Neural cell (in vitro differentiated cells): ENCODE measurements at regions not wholly inside any gene's neighbourhood (a gene's known extent, or its start where the extent isn't known, plus 50 kb on each side); places are given as distances from the start of the nearest gene placed in this dataset.

Experiments used
- H2AFZ ChIP-seq: fragments of 200-600, 300-800 bp; sonication (generic), shearing (Covaris generic); 2 replicates; pipeline ENCODE4 v1.6.0; 2014; ENCODE audit warnings: low read depth, mild to moderate bottlenecking, antibody characterized with exemption, low read length, moderate library complexity
- H3F3A ChIP-seq: fragments of 200-600 bp; shearing (Covaris generic); 2 replicates; pipeline ENCODE4 v1.6.1; 2016; ENCODE audit warnings: mild to moderate bottlenecking, moderate library complexity, mixed read lengths, antibody characterized with exemption, low read length; ENCODE audit not compliant: insufficient read depth, poor library complexity, severe bottlenecking
- H3K27ac ChIP-seq: fragments of 200-600, 300-800 bp; sonication (generic), shearing (Covaris generic); 2 replicates; pipeline ENCODE4 v1.5.1; 2014; ENCODE audit warnings: mild to moderate bottlenecking, low read length, moderate library complexity
- H3K27me3 ChIP-seq: fragments of 300-800, 200-600 bp; sonication (generic), shearing (Covaris generic); 2 replicates; pipeline ENCODE4 v1.6.0; 2014; ENCODE audit warnings: mild to moderate bottlenecking, low read depth, low read length, moderate library complexity; ENCODE audit not compliant: insufficient read depth
- H3K36me3 ChIP-seq: fragments of 300-800, 200-600 bp; sonication (generic), shearing (Covaris generic); 2 replicates; pipeline ENCODE4 v1.5.1; 2014; ENCODE audit warnings: mild to moderate bottlenecking, antibody characterized with exemption, low read length, moderate library complexity; ENCODE audit not compliant: insufficient read depth
- H3K4me2 ChIP-seq: fragments of 300-800, 200-600 bp; sonication (generic), shearing (Covaris generic); 2 replicates; pipeline ENCODE4 v1.6.0; 2014; ENCODE audit warnings: mild to moderate bottlenecking, low read length
- H3K4me3 ChIP-seq: fragments of 300-800, 200-600 bp; sonication (generic), shearing (Covaris generic); 2 replicates; pipeline ENCODE4 v1.5.1; 2014; ENCODE audit warnings: mild to moderate bottlenecking, low read length, moderate library complexity
- H3K79me2 ChIP-seq: fragments of 200-600 bp; shearing (Covaris generic); replicated peaks from 2 replicates; pipeline ENCODE4 v1.6.0; 2014; ENCODE audit warnings: mild to moderate bottlenecking, low read length, moderate library complexity; ENCODE audit not compliant: insufficient read depth
- H3K9ac ChIP-seq: fragments of 300-800, 200-600 bp; sonication (generic), shearing (Covaris generic); 2 replicates; pipeline ENCODE4 v1.6.1; 2016; ENCODE audit warnings: mild to moderate bottlenecking, low read length, mixed read lengths
- H3K9me2 ChIP-seq: fragments of 200-600 bp; shearing (Covaris generic); 2 replicates; pipeline ENCODE4 v1.6.1; 2016; ENCODE audit warnings: mild to moderate bottlenecking, low read length, mixed read lengths; ENCODE audit not compliant: insufficient read depth
- H3K9me3 ChIP-seq: fragments of 200-600, 300-800 bp; sonication (generic), shearing (Covaris generic); 2 replicates; pipeline ENCODE4 v1.6.1; 2016; ENCODE audit warnings: mild to moderate bottlenecking, mixed run types, low read length, moderate library complexity, mixed read lengths
- H4K20me1 ChIP-seq: fragments of 200-600 bp; shearing (Covaris generic); 2 replicates; pipeline ENCODE4 v1.6.1; 2016; ENCODE audit warnings: mild to moderate bottlenecking, mixed run types; ENCODE audit not compliant: insufficient read depth
- EP300 ChIP-seq: fragments of 450-650 bp; conservative IDR thresholded peaks from 2 replicates; pipeline ENCODE4 v1.6.1; 2014; ENCODE audit warnings: antibody characterized with exemption, mild to moderate bottlenecking, moderate library complexity; ENCODE audit not compliant: poor library complexity, severe bottlenecking
- EZH2 ChIP-seq: fragments of 200-600, 300-800 bp; shearing (Covaris generic), sonication (generic); IDR thresholded peaks from 2 replicates; pipeline ENCODE4 v1.6.1; 2014; ENCODE audit warnings: antibody characterized with exemption, low read length, borderline replicate concordance, mild to moderate bottlenecking; ENCODE audit not compliant: insufficient read depth, poor library complexity, severe bottlenecking
- MXI1 ChIP-seq: fragments of 450-650 bp; conservative IDR thresholded peaks from 2 replicates; pipeline ENCODE4 v1.6.1; 2014; ENCODE audit warnings: antibody characterized with exemption, mild to moderate bottlenecking; ENCODE audit not compliant: poor library complexity, severe bottlenecking
- POLR2AphosphoS5 ChIP-seq: IDR thresholded peaks from 2 replicates; pipeline ENCODE4 v1.6.1; 2012
- RAD21 ChIP-seq: fragments of 450-650 bp; conservative IDR thresholded peaks from 2 replicates; pipeline ENCODE4 v1.6.1; 2014; ENCODE audit warnings: antibody characterized with exemption, mild to moderate bottlenecking, moderate library complexity
- SMC3 ChIP-seq: fragments of 450-650 bp; conservative IDR thresholded peaks from 2 replicates; pipeline ENCODE4 v1.6.1; 2014; ENCODE audit warnings: antibody characterized with exemption, mild to moderate bottlenecking, moderate library complexity; ENCODE audit not compliant: poor library complexity
- TAF1 ChIP-seq: IDR thresholded peaks from 2 replicates; pipeline ENCODE4 v1.6.1; 2012; ENCODE audit warnings: low read depth
- TF ChIP-seq, protein P1 (sequence below): IDR thresholded peaks from 2 replicates; pipeline ENCODE4 v1.6.1; 2012; ENCODE audit warnings: borderline replicate concordance
- TF ChIP-seq, protein P2 (sequence below): fragments of 450-650 bp; IDR thresholded peaks from 2 replicates; pipeline ENCODE4 v1.5.1; 2014; ENCODE audit warnings: antibody characterized with exemption, mild to moderate bottlenecking, moderate library complexity; ENCODE audit not compliant: poor library complexity, severe bottlenecking

DNA sequence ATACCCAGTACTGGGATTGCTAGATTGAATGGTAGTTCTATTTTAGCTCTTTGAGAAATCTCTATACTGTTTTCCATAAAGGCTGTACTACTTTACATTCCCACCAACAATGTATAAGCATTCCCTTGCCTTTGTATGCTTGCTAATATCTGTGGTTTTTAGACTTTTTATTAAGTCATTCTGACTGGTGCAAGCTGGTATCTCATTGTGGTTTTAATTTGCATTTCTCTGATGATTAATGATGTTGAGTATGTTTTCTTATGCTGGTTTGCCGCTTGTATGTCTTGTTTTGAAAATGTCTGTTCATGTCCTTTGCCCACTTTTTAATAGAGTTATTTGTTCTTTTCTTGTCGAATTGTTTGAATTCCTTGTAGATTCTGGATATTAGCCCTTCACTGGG, 512.7 kb upstream of the PAPPA start:
- Histone ChIP-seq H3K36me3 (no peaks in the 10 kb centered on the region), H3K27ac (no peak overlapping the region), H3K79me2 (no peaks in the 10 kb centered on the region), H3K9ac (no peak overlapping the region), H3F3A (no peaks in the 10 kb centered on the region), H3K27me3 (no peaks in the 10 kb centered on the region), H3K4me3 (no peak overlapping the region), H3K9me2 (no peaks in the 10 kb centered on the region), H4K20me1 (no peaks in the 10 kb centered on the region), H3K4me2 (no peak overlapping the region), H2AFZ (no peak overlapping the region), H3K9me3 (no peaks in the 10 kb centered on the region)
- TF ChIP-seq MXI1 (no peak), EP300 (no peak), TAF1 (no peak), EZH2 (no peak), POLR2AphosphoS5 (no peak), SMC3 (no peak), RAD21 (no peak)
- TF ChIP-seq, protein P1, sequence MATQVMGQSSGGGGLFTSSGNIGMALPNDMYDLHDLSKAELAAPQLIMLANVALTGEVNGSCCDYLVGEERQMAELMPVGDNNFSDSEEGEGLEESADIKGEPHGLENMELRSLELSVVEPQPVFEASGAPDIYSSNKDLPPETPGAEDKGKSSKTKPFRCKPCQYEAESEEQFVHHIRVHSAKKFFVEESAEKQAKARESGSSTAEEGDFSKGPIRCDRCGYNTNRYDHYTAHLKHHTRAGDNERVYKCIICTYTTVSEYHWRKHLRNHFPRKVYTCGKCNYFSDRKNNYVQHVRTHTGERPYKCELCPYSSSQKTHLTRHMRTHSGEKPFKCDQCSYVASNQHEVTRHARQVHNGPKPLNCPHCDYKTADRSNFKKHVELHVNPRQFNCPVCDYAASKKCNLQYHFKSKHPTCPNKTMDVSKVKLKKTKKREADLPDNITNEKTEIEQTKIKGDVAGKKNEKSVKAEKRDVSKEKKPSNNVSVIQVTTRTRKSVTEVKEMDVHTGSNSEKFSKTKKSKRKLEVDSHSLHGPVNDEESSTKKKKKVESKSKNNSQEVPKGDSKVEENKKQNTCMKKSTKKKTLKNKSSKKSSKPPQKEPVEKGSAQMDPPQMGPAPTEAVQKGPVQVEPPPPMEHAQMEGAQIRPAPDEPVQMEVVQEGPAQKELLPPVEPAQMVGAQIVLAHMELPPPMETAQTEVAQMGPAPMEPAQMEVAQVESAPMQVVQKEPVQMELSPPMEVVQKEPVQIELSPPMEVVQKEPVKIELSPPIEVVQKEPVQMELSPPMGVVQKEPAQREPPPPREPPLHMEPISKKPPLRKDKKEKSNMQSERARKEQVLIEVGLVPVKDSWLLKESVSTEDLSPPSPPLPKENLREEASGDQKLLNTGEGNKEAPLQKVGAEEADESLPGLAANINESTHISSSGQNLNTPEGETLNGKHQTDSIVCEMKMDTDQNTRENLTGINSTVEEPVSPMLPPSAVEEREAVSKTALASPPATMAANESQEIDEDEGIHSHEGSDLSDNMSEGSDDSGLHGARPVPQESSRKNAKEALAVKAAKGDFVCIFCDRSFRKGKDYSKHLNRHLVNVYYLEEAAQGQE = no peak
- TF ChIP-seq, protein P2, sequence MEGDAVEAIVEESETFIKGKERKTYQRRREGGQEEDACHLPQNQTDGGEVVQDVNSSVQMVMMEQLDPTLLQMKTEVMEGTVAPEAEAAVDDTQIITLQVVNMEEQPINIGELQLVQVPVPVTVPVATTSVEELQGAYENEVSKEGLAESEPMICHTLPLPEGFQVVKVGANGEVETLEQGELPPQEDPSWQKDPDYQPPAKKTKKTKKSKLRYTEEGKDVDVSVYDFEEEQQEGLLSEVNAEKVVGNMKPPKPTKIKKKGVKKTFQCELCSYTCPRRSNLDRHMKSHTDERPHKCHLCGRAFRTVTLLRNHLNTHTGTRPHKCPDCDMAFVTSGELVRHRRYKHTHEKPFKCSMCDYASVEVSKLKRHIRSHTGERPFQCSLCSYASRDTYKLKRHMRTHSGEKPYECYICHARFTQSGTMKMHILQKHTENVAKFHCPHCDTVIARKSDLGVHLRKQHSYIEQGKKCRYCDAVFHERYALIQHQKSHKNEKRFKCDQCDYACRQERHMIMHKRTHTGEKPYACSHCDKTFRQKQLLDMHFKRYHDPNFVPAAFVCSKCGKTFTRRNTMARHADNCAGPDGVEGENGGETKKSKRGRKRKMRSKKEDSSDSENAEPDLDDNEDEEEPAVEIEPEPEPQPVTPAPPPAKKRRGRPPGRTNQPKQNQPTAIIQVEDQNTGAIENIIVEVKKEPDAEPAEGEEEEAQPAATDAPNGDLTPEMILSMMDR = no peak

- Histone ChIP-seq H3K36me3 (no peaks in the 10 kb centered on the region), H3K79me2 (no peaks in the 10 kb centered on the region), H3K4me3 (no peak overlapping the region), H3K27me3 (no peaks in the 10 kb centered on the region), H2AFZ (no peak overlapping the region), H4K20me1 (no peaks in the 10 kb centered on the region), H3K4me2 (no peak overlapping the region), H3K9ac (no peak overlapping the region), H3K27ac (no peak overlapping the region), H3K9me3 (no peaks in the 10 kb centered on the region), H3K9me2 (no peaks in the 10 kb centered on the region), H3F3A (no peaks in the 10 kb centered on the region)
- no peak for TF ChIP-seq TAF1
- TF ChIP-seq POLR2AphosphoS5 = no peak
- TF ChIP-seq RAD21 = no peak
These were observed 511.3 kb upstream of the PAPPA start for GRCh38 chr9:115642285-115642684.
